MM.1S (cell line): ENCODE measurements at regions not wholly inside any gene's neighbourhood (a gene's known extent, or its start where the extent isn't known, plus 50 kb on each side); places are given as distances from the start of the nearest gene placed in this dataset.
"Not testable (repeated sequence)": the region's sequence is repeated elsewhere in the genome, so short reads cannot be mapped to it uniquely, and the experiment has no call there.

Experiments
- DNase-seq: peaks from one replicate; pipeline ENCODE4 v3.0.0-alpha.2; 2015
- H2AFZ ChIP-seq: fragments of 300-600 bp; sonication (generic); 2 replicates; pipeline ENCODE4 v1.6.0; 2016; ENCODE audit warnings: antibody characterized with exemption, low read length
- H3F3A ChIP-seq: fragments of 300-600 bp; sonication (generic); 2 replicates; pipeline ENCODE4 v1.6.1; 2016; ENCODE audit warnings: mild to moderate bottlenecking, antibody characterized with exemption, low read length, moderate library complexity, mixed read lengths; ENCODE audit not compliant: insufficient read depth
- H3K27ac ChIP-seq: fragments of 300-600 bp; sonication (generic); 2 replicates; pipeline ENCODE4 v1.5.1; 2016; ENCODE audit warnings: mild to moderate bottlenecking, low read length
- H3K27me3 ChIP-seq: fragments of 300-600 bp; sonication (generic); replicated peaks from 2 replicates; pipeline ENCODE4 v1.6.0; 2016; ENCODE audit warnings: low read length; ENCODE audit not compliant: insufficient read depth
- H3K36me3 ChIP-seq: fragments of 300-600 bp; sonication (generic); replicated peaks from 2 replicates; pipeline ENCODE4 v1.6.1; 2016; ENCODE audit warnings: mild to moderate bottlenecking, low read length, mixed read lengths; ENCODE audit not compliant: insufficient read depth
- H3K4me1 ChIP-seq: fragments of 300-600 bp; sonication (generic); 2 replicates; pipeline ENCODE4 v1.6.1; 2016; ENCODE audit warnings: low read length, mixed read lengths
- H3K4me2 ChIP-seq: fragments of 300-600 bp; sonication (generic); 2 replicates; pipeline ENCODE4 v1.6.0; 2016; ENCODE audit warnings: low read depth, low read length
- H3K4me3 ChIP-seq: fragments of 300-600 bp; sonication (generic); 2 replicates; pipeline ENCODE4 v1.5.1; 2016; ENCODE audit warnings: low read length, mixed read lengths
- H3K79me2 ChIP-seq: fragments of 300-600 bp; sonication (generic); 2 replicates; pipeline ENCODE4 v1.6.1; 2016; ENCODE audit warnings: mixed run types, low read length, mixed read lengths
- H3K9ac ChIP-seq: fragments of 300-600 bp; sonication (generic); 2 replicates; pipeline ENCODE4 v1.6.1; 2016; ENCODE audit warnings: low read length, mixed read lengths
- H3K9me2 ChIP-seq: fragments of 300-600 bp; sonication (generic); replicated peaks from 2 replicates; pipeline ENCODE4 v1.6.1; 2016; ENCODE audit warnings: mild to moderate bottlenecking, low read length, mixed read lengths; ENCODE audit not compliant: insufficient read depth
- H3K9me3 ChIP-seq: fragments of 300-600 bp; sonication (generic); replicated peaks from 2 replicates; pipeline ENCODE4 v1.6.1; 2016; ENCODE audit warnings: mild to moderate bottlenecking, low read length, mixed read lengths; ENCODE audit not compliant: insufficient read depth
- H4K20me1 ChIP-seq: fragments of 300-600 bp; sonication (generic); 2 replicates; pipeline ENCODE4 v1.6.1; 2016; ENCODE audit warnings: mild to moderate bottlenecking, low read length, moderate library complexity, mixed read lengths; ENCODE audit not compliant: insufficient read depth
- EZH2 ChIP-seq: fragments of 300-600 bp; sonication (generic); optimal IDR thresholded peaks from 2 replicates; pipeline ENCODE3; 2017; ENCODE audit warnings: low read depth, mild to moderate bottlenecking, antibody characterized with exemption, low read length, mixed read lengths
- EZH2phosphoT487 ChIP-seq: fragments of 300-600 bp; sonication (generic); IDR thresholded peaks from 2 replicates; pipeline ENCODE4 v1.6.1; 2018; ENCODE audit warnings: antibody characterized with exemption, low read length
- TF ChIP-seq, protein P1 (sequence below): fragments of 300-600 bp; sonication (generic); IDR thresholded peaks from 2 replicates; pipeline ENCODE4 v1.5.1; 2016; ENCODE audit warnings: antibody characterized with exemption, low read length, mixed read lengths

DNA sequence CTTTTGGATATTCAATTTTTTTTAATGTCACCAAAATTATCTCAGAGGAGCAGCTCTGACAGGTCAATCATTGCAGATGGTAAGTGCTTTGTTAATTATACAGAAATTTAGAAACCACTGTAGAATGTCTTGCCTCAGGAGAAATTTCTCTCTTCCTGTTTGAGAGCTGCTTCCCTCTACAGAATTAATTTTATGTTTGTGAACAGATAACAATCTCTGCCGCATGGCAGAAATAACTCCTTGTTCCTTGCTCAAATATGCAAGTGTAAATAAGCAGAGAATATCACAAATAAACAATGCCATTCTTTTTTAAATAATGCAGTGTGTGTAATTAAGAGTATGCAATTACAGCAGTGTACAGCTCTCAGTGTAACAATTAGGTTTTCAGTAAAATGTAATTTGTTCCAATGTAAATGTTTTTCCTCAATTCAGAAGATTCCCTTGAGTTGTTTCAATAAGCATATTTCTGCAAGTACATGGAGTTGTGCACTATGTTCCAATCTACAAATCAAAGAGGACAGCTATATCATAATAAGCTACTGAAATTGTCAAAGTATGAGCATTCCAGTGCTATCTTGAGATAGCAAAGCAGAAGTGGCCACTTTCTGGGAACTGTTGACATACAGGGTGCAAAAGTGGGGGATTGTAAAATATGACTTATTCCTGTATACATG lies 1012.8 kb downstream of the MAT2B start:
- Histone ChIP-seq H3K27ac (no peak overlapping the region), H3F3A (no peaks in the 10 kb centered on the region), H3K27me3 (no peaks in the 10 kb centered on the region), H3K36me3 (no peaks in the 10 kb centered on the region), H3K4me3 (no peak overlapping the region), H3K9ac (no peak overlapping the region), H3K79me2 (no peaks in the 10 kb centered on the region), H3K4me2 (no peak overlapping the region), H2AFZ (no peak overlapping the region), H4K20me1 (no peaks in the 10 kb centered on the region), H3K9me3 (no peaks in the 10 kb centered on the region), H3K4me1 (no peaks in the 10 kb centered on the region), H3K9me2 (no peaks in the 10 kb centered on the region)
- DNase-seq: no peak
- no peak for TF ChIP-seq EZH2phosphoT487
- TF ChIP-seq, protein P1, sequence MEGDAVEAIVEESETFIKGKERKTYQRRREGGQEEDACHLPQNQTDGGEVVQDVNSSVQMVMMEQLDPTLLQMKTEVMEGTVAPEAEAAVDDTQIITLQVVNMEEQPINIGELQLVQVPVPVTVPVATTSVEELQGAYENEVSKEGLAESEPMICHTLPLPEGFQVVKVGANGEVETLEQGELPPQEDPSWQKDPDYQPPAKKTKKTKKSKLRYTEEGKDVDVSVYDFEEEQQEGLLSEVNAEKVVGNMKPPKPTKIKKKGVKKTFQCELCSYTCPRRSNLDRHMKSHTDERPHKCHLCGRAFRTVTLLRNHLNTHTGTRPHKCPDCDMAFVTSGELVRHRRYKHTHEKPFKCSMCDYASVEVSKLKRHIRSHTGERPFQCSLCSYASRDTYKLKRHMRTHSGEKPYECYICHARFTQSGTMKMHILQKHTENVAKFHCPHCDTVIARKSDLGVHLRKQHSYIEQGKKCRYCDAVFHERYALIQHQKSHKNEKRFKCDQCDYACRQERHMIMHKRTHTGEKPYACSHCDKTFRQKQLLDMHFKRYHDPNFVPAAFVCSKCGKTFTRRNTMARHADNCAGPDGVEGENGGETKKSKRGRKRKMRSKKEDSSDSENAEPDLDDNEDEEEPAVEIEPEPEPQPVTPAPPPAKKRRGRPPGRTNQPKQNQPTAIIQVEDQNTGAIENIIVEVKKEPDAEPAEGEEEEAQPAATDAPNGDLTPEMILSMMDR: no peak
- TF ChIP-seq EZH2: no peak

DNA sequence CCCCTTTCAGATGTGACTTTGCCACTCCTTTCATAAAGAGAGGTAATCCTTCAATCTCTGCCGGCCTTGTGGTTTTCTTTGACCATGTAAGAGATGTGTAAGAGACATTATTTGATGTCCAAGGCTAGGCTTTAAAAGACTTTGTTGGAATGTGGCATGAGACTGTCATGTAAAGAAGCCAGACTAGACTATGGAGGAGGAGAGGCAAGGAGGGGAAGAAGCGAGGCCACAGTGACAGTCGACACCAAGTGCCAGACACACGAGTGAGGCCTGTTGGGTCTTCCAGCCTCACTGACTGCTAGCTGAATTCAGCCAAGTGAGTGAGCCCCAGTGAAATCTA lies 1013.3 kb downstream of the MAT2B start:
- DNase-seq: no peak

DNA sequence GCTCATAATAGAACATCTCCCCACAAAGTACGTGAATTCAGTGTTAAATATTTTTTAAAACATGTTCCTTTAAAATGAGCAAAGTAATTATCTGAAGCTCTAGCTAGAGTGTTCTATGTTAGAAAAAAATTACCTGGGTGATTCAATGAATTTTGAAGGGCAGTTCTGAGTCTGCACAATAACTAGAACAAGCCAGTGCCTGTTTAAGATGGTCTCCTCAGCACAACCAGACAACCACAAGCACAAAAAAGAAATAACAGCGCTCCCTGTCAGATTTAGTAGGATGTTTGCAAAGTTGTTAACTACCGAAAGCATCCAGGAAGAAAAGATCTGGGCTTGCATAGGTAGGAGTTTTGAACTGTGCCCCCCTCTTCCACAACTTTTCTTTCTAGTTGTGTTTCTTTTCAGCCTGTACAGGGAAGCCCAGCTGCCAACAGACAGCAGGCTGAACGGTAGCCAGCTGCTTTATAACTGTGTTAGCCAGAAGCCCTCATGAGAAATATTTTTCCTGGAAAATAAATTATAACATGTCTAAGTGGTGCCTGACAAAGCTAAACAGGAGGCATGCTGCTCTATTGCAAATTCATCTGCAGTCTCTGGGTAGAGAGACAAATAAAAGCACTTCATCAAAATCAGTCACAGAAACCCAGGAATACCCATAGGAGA lies 1026.9 kb downstream of the MAT2B start:
- no peak for TF ChIP-seq EZH2phosphoT487
- TF ChIP-seq, protein P1: no peak
- no peak for TF ChIP-seq EZH2
- H3K9ac ChIP-seq: no peak overlapping the region
- no peak overlapping the region for H3K4me3 ChIP-seq
- no peaks in the 10 kb centered on the region for H4K20me1 ChIP-seq
- no peak overlapping the region for H2AFZ ChIP-seq
- DNase-seq: no peak
- H3K36me3 ChIP-seq: no peaks in the 10 kb centered on the region
- no peaks in the 10 kb centered on the region for H3K4me1 ChIP-seq
- no peaks in the 10 kb centered on the region for H3K27me3 ChIP-seq
- H3K9me2 ChIP-seq: no peaks in the 10 kb centered on the region
- no peak overlapping the region for H3K27ac ChIP-seq
- no peaks in the 10 kb centered on the region for H3K79me2 ChIP-seq
- H3F3A ChIP-seq: no peaks in the 10 kb centered on the region
- no peak overlapping the region for H3K4me2 ChIP-seq
- no peaks in the 10 kb centered on the region for H3K9me3 ChIP-seq

More for the DNA sequence above, 1013.3 kb downstream of the MAT2B start:
- H3K9me3 ChIP-seq: no peaks in the 10 kb centered on the region
- TF ChIP-seq EZH2phosphoT487 (no peak), EZH2 (no peak)
- TF ChIP-seq, protein P1: no peak
- H3K4me3 ChIP-seq: no peak overlapping the region
- H3K27ac ChIP-seq: no peak overlapping the region
- no peaks in the 10 kb centered on the region for H3K4me1 ChIP-seq
- H3K9me2 ChIP-seq: no peaks in the 10 kb centered on the region
- no peaks in the 10 kb centered on the region for H3F3A ChIP-seq
- H3K27me3 ChIP-seq: no peaks in the 10 kb centered on the region
- H3K9ac ChIP-seq: no peak overlapping the region
- H4K20me1 ChIP-seq: no peaks in the 10 kb centered on the region
- H3K36me3 ChIP-seq: no peaks in the 10 kb centered on the region
- H3K79me2 ChIP-seq: no peaks in the 10 kb centered on the region
- H3K4me2 ChIP-seq: no peak overlapping the region
- no peak overlapping the region for H2AFZ ChIP-seq

DNA sequence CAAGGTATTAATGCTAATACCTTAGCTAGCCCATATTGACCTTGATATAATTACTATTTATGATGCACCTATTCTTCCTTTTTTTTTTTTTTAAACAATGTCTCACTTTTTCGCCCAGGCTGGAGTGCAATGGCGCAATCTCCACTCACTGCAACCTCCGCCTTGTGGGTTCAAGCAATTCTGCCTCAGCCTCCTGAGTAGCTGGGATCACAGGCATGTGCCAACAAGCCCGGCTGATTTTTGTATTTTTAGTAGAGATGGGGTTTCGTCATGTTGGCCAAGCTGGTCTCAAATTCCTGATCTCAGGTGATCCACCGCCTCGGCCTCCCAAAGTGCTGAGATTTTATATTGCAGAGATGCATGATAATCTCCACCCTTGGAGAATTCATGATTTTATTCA lies 1028.0 kb downstream of the MAT2B start:
- H3K9me3 ChIP-seq, H2AFZ ChIP-seq, DNase-seq: not testable (repeated sequence)

More for the DNA sequence above, 1028.0 kb downstream of the MAT2B start:
- not testable (repeated sequence) for H3F3A ChIP-seq, H3K4me1 ChIP-seq, H3K4me2 ChIP-seq, H4K20me1 ChIP-seq, H3K27me3 ChIP-seq, H3K9me2 ChIP-seq, H3K36me3 ChIP-seq, H3K9ac ChIP-seq, H3K4me3 ChIP-seq, H3K27ac ChIP-seq, H3K79me2 ChIP-seq
